Activated effector memory CD4-positive, alpha-beta T cell treated with anti-CD3 and anti-CD28 coated beads, Interleukin-2, amount 50 U/mL, for 16 hours (primary cell): ENCODE measurements at regions not wholly inside any gene's neighbourhood (a gene's known extent, or its start where the extent isn't known, plus 50 kb on each side); places are given as distances from the start of the nearest gene placed in this dataset.
"Not testable (repeated sequence)": the region's sequence is repeated elsewhere in the genome, so short reads cannot be mapped to it uniquely, and the experiment has no call there.

ENCODE experiments used
- DNase-seq: peaks from one replicate; pipeline ENCODE4 v3.0.0-alpha.2; 2020

- DNase-seq, result no peak
Measured at GRCh38 chr7:25675789-25676474, 447.6 kb upstream of the NPVF start.

DNA sequence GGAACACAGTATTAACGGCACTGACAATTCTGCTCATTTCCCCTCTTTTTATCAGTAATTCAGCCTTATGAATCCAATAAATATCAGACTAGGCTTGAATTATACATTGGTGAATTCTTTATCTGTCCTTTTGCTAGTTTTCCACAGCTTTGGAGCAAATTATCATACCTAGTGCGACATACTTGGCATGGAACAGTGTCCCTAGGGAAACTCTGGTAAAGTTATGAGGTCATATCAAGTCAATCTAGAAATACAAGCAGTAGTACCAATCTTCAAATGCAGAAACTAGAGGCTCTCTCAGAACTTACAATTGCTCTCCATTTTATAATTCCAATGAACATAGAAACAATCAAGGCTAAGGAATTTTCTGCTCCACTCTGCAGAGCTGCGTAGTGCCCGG lies 449.3 kb upstream of the NPVF start:
- DNase-seq, result no peak

- no peak for DNase-seq
Measured at GRCh38 chr7:25678215-25678614, 449.9 kb upstream of the NPVF start.

- DNase-seq, result no peak
Measured at GRCh38 chr7:25680636-25681035, 452.4 kb upstream of the NPVF start.

GRCh38 chr7:25684360-25684759 lies 456.1 kb upstream of the NPVF start:
- DNase-seq, result no peak

- no peak for DNase-seq
Measured at GRCh38 chr7:25686493-25686892, 458.2 kb upstream of the NPVF start.

GRCh38 chr7:25694211-25694610 lies 457.8 kb upstream of the NFE2L3 start:
- DNase-seq, result no peak

GRCh38 chr7:25694699-25695098 lies 457.3 kb upstream of the NFE2L3 start:
- DNase-seq, result no peak

- no peak for DNase-seq
Measured at GRCh38 chr7:25696571-25696970, 455.4 kb upstream of the NFE2L3 start.

- no peak for DNase-seq
Measured at GRCh38 chr7:25698451-25699113, 453.4 kb upstream of the NFE2L3 start.

- not testable (repeated sequence) for DNase-seq
Measured at GRCh38 chr7:25700141-25700540, 451.9 kb upstream of the NFE2L3 start.

DNA sequence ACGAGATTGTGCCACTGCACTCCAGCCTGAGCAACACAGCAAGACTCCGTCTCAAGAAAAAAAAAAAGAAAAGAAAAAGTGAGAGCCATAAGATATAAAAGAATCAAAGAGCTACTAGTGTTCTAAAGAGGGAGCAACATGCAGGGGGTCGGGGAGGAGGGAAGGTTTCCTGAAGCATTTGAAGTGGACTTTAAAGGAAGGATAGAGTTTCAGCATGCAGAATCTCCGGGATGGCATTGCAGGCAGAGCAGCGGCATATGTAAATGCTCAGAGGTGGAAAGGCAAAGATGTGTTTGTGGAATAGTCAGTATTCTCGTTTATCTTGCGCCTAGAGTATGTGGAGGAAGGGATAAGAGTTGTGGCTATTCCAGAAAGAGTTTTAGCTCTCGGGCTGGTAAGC lies 447.6 kb upstream of the NFE2L3 start:
- DNase-seq, result no peak

DNA sequence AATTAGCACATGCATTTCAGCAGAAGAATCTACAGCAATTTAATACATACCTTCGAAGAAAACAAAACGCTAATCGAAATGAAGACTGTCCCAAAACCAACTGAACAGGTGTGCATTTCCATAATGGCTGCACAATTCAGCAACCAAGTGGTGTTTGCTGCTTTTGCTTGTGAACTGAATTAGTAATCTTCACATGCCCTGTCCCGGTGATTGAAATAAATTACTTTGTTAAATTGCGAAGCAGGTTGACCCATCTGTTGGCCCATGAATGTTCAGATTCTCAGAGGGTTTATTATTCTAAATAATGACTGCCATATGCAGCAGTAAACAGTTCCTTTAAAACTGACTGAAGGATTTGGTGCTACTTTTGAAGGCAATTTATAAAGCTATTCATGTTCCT lies 445.2 kb upstream of the NFE2L3 start:
- DNase-seq, result no peak

DNA sequence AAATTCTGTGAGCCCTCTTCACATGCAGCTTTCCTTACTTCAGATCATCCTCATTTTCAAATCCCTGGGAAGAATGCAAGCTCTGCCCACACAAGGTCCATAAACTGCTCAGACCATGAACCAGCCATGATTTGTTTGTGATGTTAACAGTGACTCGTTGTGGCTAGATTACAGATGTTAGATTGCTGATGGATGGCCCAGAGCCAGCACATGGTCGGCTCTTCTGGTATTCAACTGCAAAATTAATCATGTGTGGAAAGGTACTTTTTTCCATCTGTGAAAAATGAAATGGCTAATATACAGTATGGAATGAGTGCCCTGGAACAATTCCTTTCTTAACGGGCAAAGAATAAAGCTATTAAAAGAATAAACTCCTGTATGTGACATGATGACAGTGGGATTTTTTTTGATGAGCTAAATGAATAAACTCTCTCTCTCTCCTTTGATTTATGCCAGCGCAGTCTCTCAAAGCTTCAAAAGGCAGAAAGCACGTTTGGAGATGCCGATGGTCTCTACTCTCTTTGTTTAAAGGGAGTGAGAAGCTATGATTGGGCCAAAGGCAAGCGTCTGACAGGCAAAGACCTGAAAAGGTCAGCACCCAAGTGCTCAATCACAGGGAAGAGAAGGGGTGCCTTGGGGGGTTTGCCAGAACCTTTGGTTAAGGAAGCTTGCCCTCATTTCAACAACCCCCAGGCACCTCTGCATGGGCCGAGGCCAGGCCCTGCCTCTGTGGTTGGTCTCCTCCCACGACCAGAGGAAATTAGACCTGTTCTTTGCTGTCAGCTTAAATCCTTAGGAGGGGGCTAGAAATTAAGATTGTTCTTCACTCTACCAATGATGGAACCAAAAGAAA lies 444.0 kb upstream of the NFE2L3 start:
- no peak for DNase-seq

- DNase-seq, result no peak
Measured at GRCh38 chr7:25710959-25711358, 441.0 kb upstream of the NFE2L3 start.

DNA sequence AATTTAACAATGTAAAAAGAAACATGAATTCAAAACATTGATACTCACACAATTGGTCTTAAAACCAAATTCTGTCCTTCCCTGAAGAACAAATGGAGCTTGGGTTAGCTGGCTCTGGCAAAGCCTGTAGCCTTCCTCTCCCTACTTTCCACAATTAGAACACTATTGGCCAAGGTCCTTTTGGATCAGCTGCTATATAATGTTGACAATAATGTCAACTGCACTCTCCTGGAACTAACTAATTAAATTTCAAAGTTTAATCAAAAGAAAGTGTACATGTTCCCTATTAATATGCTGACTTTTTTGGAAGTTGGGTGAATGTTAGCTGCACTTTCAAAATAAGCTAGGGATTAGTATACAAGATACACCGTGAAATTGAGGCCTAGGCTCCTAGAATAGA lies 440.1 kb upstream of the NFE2L3 start:
- no peak for DNase-seq

- DNase-seq, result no peak
Measured at GRCh38 chr7:25712500-25712899, 439.5 kb upstream of the NFE2L3 start.

DNA sequence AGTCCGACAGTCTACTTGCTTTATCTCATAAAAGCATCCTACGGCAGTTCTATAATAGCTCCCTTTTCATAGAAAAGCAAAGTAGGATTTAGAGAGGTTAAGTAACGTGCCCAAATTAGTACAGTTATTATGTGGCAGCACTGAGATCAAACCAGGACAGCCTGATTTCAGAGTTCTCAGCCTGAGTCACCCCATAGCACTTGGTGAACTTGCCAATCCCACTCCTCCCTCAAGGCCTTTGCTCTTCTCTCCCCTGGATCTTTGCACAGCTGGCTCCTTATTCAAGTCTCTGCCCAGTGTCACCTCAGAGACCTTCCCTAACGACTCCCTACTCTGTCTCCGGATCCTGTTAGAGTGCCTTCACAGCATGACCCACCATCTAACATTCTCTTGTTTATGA lies 438.0 kb upstream of the NFE2L3 start:
- no peak for DNase-seq

DNA sequence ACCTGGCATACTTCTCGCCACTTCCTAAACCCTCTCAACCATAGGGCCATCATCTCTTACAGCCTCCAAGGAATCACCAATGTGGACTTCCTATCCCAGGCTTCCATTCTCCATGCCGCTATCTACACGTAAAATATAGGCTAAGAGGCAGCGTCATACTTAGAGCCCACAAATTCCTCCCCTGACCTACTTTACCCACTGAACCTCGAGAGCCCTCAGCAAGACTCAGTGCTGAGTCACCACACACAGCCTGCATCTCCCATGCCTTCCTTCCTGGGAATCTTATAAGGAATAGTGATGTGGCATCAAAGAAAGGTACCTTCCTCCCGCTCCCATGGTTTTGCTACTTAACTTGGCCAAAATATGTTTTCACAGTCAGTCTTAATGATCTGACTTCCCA lies 435.6 kb upstream of the NFE2L3 start:
- no peak for DNase-seq

DNA sequence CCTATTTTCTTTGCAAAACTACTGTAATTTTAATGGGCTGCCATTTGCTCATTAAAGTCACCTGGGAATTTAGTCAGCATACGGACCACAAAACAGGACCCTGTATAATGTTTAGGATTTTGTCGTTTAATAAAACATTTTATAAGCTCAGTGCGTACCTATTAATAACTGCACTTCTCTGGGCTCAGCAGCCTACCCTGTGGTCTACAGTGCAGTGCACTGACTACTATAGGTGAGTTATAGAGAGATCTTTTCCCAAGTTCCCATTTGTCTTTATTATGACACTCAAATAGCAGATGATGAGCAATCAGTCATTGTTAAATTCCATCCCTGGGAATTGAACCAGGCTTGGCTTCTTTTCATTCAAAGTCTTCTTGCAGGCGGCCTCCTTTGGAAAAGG lies 433.4 kb upstream of the NFE2L3 start:
- no peak for DNase-seq

DNA sequence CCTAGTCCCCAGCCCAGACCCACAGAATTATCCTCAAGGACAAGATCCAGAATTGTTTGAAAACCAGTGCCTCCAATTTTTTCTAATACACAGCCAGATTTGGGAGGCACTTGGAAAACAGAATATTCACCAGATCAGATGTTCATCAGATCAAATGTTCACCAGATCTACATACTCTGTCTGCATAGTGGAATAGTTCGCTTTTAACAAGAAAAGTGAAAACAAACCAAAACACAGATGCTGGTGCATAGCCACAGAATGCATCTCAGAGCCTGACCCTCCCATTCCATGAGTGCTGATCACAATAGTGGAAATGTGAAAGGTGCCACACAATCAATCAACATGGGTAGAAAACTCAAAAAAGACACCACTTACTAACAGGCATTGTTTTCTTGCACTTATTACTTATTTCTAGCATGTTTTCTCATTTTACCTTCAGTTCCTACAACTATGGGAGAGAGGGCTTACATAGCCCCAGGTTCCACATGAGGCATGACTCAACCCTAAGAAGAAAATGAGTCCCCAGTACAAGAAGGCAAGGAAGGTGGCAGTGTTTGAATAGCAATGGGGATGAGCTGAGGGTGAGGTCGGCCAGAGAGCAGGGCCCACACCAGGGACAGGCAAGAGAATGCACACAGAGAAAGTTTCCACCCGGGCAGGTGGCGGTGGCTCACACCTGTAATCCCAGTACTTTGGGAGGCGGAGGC lies 432.7 kb upstream of the NFE2L3 start:
- no peak for DNase-seq

DNA sequence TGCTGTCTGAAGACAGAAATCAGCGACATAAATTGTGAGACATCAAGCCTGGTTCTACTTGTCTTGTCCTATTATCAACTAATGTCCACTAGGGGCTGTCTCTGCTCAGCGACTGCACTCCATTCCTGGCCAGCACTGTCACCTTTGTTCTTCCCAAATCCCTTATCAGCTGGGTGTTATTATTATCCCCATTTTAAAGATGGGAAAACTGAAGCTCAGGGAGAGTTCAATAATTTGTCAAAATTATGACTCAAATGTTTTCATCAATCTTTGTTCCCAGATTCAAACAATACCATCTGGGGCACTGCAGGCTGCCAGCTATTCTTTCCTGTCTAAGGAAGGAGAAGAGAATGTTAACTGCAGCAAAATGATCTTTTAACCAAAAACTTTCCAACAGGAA lies 431.6 kb upstream of the NFE2L3 start:
- DNase-seq, result no peak

GRCh38 chr7:25722856-25723255 lies 429.1 kb upstream of the NFE2L3 start:
- DNase-seq, result no peak
